ENCODE measurements at regions not wholly inside any gene's neighbourhood (a gene's known extent, or its start where the extent isn't known, plus 50 kb on each side); places are given as distances from the start of the nearest gene placed in this dataset.
A peak's percentile ranks its signal among the peaks of the same experiment; 100 is the strongest.
"Not testable (repeated sequence)": the region's sequence is repeated elsewhere in the genome, so short reads cannot be mapped to it uniquely, and the experiment has no call there.

- no peak for DNase-seq
These were observed 1278.4 kb upstream of the FLRT2 start for GRCh38 chr14:84251411-84252115.

- DNase-seq, result no peak
These were observed 1277.2 kb upstream of the FLRT2 start for GRCh38 chr14:84252706-84253105.

- DNase-seq, result peak; percentile 53
These were observed 1276.6 kb upstream of the FLRT2 start for GRCh38 chr14:84253326-84253725.

- no peak for DNase-seq
These were observed 1275.7 kb upstream of the FLRT2 start for GRCh38 chr14:84254290-84254689.

GRCh38 chr14:84262932-84263331 is 1267.0 kb upstream of the FLRT2 start:
- DNase-seq, result no peak

- DNase-seq, result no peak
These were observed 1257.6 kb upstream of the FLRT2 start for GRCh38 chr14:84272290-84272721.

GRCh38 chr14:84273181-84273580 is 1256.8 kb upstream of the FLRT2 start:
- DNase-seq, result peak; percentile 3

- DNase-seq, result no peak
These were observed 1247.3 kb upstream of the FLRT2 start for GRCh38 chr14:84282618-84283017.

GRCh38 chr14:84288781-84289180 is 1241.2 kb upstream of the FLRT2 start:
- DNase-seq, result no peak

GRCh38 chr14:84298663-84299195 is 1231.2 kb upstream of the FLRT2 start:
- DNase-seq, result no peak

GRCh38 chr14:84303140-84303539 is 1226.8 kb upstream of the FLRT2 start:
- no peak for DNase-seq

- no peak for DNase-seq
These were observed 1217.4 kb upstream of the FLRT2 start for GRCh38 chr14:84312551-84312950.

- no peak for DNase-seq
These were observed 1206.5 kb upstream of the FLRT2 start for GRCh38 chr14:84323450-84323849.

GRCh38 chr14:84323978-84324377 is 1206.0 kb upstream of the FLRT2 start:
- DNase-seq, result peak; percentile 34

GRCh38 chr14:84336433-84336832 is 1193.5 kb upstream of the FLRT2 start:
- no peak for DNase-seq

GRCh38 chr14:84340938-84341337 is 1189.0 kb upstream of the FLRT2 start:
- DNase-seq, result peak; percentile 34

GRCh38 chr14:84341867-84342266 is 1188.1 kb upstream of the FLRT2 start:
- DNase-seq, result not testable (repeated sequence)

- DNase-seq, result peak; percentile 64
These were observed 1186.3 kb upstream of the FLRT2 start for GRCh38 chr14:84343656-84344055.

GRCh38 chr14:84351646-84352045 is 1178.3 kb upstream of the FLRT2 start:
- DNase-seq, result peak; percentile 31

- DNase-seq, result no peak
These were observed 1168.5 kb upstream of the FLRT2 start for GRCh38 chr14:84361476-84361875.

- DNase-seq, result peak; percentile 60
These were observed 1154.7 kb upstream of the FLRT2 start for GRCh38 chr14:84375235-84375634.

GRCh38 chr14:84390010-84390409 is 1139.9 kb upstream of the FLRT2 start:
- peak; percentile 12 for DNase-seq

- no peak for DNase-seq
These were observed 1132.3 kb upstream of the FLRT2 start for GRCh38 chr14:84397631-84398030.

GRCh38 chr14:84399296-84399910 is 1130.5 kb upstream of the FLRT2 start:
- no peak for DNase-seq

All from fibroblast of skin of back (primary cell).